ENCODE measurements at regions not wholly inside any gene's neighbourhood (a gene's known extent, or its start where the extent isn't known, plus 50 kb on each side); places are given as distances from the start of the nearest gene placed in this dataset.

DNA sequence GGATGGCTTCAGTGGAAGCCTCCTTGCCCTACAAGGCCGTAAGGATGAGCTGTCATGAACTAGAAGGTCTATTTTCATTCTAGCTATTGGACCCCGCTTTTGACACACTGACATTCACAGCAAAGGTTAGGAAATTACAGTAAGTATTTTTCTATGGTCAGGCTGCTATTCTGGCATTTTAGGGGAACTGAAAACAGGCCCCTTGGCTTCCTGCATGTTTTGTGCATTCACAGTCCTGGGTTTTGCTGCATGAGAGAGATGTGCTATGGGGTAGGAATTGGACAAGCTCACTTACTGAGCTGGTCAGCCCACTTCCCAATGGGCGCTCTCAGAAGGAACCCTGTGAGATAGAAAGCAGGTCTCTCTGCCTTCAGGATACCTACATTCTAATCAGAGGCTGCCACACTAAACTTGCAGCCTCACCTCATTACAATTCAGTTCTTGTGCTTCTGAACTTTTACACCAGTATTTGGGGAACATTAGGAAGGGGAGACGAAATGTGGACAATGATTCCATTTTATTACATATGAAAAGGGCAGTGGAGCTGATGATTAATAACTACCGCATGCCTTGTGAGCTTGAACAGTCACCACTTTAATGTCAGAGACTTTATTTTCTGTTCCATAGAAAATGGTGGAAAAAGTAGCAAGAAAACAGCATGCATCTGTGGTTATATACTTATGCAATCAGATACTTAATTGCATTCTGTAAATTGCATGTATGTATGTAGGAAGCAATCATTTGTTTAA lies 86.6 kb upstream of the TAB2 start:
- TF ChIP-seq, protein P1, sequence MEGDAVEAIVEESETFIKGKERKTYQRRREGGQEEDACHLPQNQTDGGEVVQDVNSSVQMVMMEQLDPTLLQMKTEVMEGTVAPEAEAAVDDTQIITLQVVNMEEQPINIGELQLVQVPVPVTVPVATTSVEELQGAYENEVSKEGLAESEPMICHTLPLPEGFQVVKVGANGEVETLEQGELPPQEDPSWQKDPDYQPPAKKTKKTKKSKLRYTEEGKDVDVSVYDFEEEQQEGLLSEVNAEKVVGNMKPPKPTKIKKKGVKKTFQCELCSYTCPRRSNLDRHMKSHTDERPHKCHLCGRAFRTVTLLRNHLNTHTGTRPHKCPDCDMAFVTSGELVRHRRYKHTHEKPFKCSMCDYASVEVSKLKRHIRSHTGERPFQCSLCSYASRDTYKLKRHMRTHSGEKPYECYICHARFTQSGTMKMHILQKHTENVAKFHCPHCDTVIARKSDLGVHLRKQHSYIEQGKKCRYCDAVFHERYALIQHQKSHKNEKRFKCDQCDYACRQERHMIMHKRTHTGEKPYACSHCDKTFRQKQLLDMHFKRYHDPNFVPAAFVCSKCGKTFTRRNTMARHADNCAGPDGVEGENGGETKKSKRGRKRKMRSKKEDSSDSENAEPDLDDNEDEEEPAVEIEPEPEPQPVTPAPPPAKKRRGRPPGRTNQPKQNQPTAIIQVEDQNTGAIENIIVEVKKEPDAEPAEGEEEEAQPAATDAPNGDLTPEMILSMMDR (IDR thresholded peaks at IDR 0.05), result no peak
- TF ChIP-seq ZFX (IDR thresholded peaks at IDR 0.05; ENCODE audit: borderline replicate concordance), result no peak
- no peak overlapping the region for H3K27ac ChIP-seq

DNA sequence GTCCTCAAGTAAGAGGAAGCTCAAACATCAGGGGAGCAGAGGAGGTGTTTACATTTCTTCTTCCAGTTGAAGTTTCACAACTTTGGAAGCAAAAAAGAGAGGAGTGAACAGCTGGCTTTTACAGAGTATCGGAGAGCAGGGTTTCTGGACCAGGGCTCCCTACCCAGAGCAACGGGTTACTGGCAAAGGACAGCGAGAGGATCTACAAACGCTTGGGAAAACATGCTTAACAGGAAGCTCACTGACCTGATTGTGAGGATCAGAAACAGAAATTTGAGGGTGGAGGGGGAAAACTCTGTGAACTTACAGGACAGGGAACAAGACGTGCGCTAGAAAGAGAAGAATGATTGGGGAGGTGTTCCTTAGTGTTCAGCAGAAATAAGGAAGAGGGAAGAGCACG lies 85.7 kb upstream of the TAB2 start:
- TF ChIP-seq ZFX (IDR thresholded peaks at IDR 0.05; ENCODE audit: borderline replicate concordance), result no peak
- TF ChIP-seq, protein P1 (IDR thresholded peaks at IDR 0.05), result no peak
- H3K27ac ChIP-seq, result no peak overlapping the region

DNA sequence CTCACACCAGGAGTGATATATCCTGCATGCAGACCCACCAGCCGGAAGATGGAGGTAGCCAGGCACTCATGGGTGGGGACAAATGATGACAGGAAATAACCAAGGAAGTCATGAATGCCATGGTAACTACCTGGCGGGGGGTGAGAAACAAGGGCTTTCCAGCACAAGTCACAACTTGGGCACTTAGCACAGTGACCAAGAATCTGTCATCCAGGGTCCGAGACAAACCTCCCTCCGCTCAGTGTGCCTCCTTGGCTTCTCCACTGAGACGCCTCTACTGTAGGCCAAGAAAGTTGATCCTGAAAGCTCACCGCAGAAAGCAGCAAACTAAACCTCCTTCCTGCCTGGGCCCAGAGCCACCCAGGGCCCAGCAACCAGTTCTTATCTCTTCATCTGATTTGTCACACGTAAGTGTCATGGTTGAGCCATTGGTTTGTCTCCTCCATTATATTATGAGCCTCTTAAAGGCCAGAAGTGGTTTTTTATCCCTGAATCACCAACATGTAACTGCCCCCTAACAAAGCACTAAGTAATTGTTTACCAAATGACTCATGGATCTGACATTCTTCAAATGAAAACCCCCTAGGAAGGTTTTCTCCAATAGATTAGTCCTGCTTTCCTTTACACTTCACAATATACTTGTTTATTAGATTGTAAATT lies 84.3 kb upstream of the TAB2 start:
- TF ChIP-seq, protein P1 (IDR thresholded peaks at IDR 0.05), result no peak
- no peak for TF ChIP-seq ZFX (IDR thresholded peaks at IDR 0.05; ENCODE audit: borderline replicate concordance)
- no peak overlapping the region for H3K27ac ChIP-seq

DNA sequence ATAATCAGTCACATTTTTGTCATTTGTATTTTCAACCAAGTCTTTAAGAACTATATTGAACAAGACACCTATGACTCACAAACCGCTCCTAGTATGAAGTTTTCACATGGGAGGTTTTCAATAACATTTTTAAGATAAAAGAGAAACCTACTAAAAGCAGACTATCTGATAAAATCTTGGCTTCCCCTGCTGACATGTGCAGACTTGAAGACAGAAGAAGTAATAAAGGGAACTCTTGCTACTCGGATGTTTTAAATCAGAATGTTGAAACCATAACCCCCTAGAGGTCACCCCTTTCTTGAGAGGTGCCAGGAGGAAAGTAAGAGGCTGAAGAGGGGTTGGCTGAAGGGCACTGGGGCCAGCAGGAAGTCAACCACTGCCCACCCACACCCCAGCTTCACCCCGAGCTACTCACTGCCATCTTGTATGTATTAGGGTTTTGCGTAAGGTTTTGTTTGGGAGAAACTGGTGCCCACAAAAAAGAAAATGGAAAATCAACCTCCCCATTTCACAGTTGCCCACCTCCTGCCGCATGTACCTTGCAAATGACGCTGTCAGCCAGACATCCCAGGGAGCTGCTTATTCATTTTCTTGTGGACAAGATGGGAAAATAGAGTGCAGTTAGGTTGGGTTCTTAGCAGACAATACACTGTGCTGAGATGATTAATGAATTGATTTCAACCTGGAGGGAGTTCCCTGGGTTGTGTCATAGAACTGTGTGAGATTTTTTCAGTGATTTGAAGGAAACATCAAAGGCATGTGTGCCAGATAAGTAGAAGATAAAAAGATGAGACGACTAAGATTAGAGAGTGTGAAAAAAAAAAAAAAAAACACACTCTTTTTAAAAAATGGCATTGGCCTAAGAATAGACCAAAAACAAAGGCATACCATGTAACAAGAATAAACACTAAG lies 83.2 kb upstream of the TAB2 start:
- TF ChIP-seq, protein P1 (IDR thresholded peaks at IDR 0.05), result no peak
- no peak for TF ChIP-seq ZFX (IDR thresholded peaks at IDR 0.05; ENCODE audit: borderline replicate concordance)
- no peak overlapping the region for H3K27ac ChIP-seq

DNA sequence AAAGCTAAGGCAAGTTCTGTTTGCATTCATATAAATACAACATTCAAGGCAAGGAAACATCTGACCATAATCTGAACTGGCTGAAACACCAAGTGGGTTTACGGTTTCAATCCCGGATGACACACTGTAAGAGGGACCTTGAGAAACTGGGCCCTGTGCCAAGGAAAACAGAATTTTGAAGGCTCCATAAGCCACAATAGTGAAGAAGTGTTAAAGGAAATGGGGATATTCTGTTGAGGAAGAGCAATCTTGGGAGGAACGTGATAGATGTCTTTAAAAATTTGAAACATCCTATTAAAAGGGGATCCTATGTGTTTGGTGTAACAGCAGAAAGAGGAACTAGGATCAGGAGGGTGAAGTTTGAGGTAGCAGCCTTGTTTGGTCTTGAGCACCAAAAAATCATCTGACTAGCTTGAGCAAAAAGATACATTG lies 82.4 kb upstream of the TAB2 start:
- no peak for TF ChIP-seq ZFX (IDR thresholded peaks at IDR 0.05; ENCODE audit: borderline replicate concordance)
- no peak overlapping the region for H3K27ac ChIP-seq

DNA sequence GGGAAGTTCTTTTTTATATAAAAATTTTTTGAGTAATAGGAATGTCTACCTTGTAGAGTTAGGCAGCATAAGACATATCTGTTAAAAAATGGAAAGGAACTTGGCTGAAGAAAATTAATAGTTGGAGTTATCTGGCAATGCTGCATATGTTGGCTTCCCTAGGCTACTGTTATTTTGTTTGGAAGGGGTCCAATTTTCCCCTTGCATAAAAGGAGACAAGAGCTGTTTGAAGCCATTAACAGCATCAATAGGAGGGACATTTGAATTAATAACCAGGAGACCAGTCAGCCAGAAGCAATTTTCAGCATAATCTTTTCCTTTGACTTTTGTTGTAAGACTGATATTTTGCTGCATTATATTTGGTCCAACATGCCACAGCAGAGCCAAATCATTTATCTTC lies 80.9 kb upstream of the TAB2 start:
- TF ChIP-seq, protein P1 (IDR thresholded peaks at IDR 0.05), result no peak
- no peak for TF ChIP-seq ZFX (IDR thresholded peaks at IDR 0.05; ENCODE audit: borderline replicate concordance)
- H3K27ac ChIP-seq, result no peak overlapping the region

DNA sequence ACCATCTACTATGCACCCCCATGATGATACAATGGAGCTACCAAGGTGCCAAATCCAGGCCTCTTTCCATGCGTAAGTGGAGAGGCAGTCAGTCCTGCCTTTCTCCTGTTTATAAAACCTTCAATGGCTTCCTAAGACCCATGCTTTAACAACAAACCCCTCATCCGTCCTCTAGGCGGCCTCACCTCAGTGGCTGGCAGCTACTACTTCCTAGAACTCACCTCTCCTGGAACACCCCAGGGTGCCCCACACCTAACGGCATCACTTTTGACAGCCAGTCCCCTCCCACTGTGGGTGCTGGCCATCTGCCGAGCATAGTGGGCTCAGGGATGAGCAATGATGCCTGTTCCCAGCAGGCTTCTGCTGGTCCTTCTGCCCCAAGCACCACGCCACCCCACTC lies 80.0 kb upstream of the TAB2 start:
- TF ChIP-seq, protein P1 (IDR thresholded peaks at IDR 0.05), result no peak
- TF ChIP-seq ZFX (IDR thresholded peaks at IDR 0.05; ENCODE audit: borderline replicate concordance), result no peak
- no peak overlapping the region for H3K27ac ChIP-seq
